ENCODE measurements at regions not wholly inside any gene's neighbourhood (a gene's known extent, or its start where the extent isn't known, plus 50 kb on each side); places are given as distances from the start of the nearest gene placed in this dataset.

DNA sequence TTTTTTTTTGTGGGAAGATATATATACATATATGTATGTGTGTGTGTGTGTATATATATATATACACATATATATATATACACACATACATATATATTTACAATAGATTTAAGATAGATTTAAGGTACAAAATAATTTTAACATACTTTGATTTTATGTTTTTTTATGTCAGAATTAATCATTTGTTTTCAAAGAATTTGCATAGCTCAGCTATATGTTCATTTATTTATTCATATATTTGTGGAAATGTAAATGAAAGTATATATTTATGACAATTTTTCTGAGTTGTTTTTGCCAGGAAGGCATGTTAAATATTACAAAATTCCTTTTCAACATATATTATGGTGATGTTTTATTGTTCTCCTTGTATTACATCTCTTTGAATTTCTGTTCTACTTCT, 887.4 kb upstream of the NOVA1 start:
- Histone ChIP-seq H2AFZ (ENCODE audit: control insufficient read depth, low read length) (no peak overlapping the region), H4K20me1 (ENCODE audit: control insufficient read depth, extremely low read depth, insufficient read depth, low read length) (no peaks in the 10 kb centered on the region), H3K9ac (ENCODE audit: control insufficient read depth, extremely low read depth, insufficient read depth, low read length) (no peak overlapping the region), H3K9me1 (ENCODE audit: control insufficient read depth, extremely low read depth, insufficient read depth, low read length) (no peaks in the 10 kb centered on the region), H3K4me3 (ENCODE audit: control insufficient read depth in 2 of 3, extremely low read depth in 1 of 3, insufficient read depth in 2 of 3, low read depth in 1 of 3, low read length in 3 of 3) (no peak overlapping the region), H3K79me2 (ENCODE audit: control insufficient read depth, insufficient read depth, low read length) (no peaks in the 10 kb centered on the region), H3K9me3 (ENCODE audit: control insufficient read depth, low read depth, low read length) (no peaks in the 10 kb centered on the region), H3K4me1 (ENCODE audit: control insufficient read depth, extremely low read depth, insufficient read depth, low read length) (no peaks in the 10 kb centered on the region), H3K27me3 (ENCODE audit: control insufficient read depth, extremely low read depth, insufficient read depth, low read length) (no peaks in the 10 kb centered on the region), H3K4me2 (ENCODE audit: control insufficient read depth, extremely low read depth, insufficient read depth, low read depth, low read length) (no peak overlapping the region), H3K27ac (ENCODE audit: control insufficient read depth, insufficient read depth, low read length) (no peak overlapping the region), H3K36me3 (ENCODE audit: control insufficient read depth in 2 of 2, extremely low read depth in 1 of 2, insufficient read depth in 2 of 2, low read length in 2 of 2) (no peaks in the 10 kb centered on the region)
- TF ChIP-seq, protein P1, sequence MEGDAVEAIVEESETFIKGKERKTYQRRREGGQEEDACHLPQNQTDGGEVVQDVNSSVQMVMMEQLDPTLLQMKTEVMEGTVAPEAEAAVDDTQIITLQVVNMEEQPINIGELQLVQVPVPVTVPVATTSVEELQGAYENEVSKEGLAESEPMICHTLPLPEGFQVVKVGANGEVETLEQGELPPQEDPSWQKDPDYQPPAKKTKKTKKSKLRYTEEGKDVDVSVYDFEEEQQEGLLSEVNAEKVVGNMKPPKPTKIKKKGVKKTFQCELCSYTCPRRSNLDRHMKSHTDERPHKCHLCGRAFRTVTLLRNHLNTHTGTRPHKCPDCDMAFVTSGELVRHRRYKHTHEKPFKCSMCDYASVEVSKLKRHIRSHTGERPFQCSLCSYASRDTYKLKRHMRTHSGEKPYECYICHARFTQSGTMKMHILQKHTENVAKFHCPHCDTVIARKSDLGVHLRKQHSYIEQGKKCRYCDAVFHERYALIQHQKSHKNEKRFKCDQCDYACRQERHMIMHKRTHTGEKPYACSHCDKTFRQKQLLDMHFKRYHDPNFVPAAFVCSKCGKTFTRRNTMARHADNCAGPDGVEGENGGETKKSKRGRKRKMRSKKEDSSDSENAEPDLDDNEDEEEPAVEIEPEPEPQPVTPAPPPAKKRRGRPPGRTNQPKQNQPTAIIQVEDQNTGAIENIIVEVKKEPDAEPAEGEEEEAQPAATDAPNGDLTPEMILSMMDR (optimal IDR thresholded peaks at IDR 0.05 in 1 of 3, IDR thresholded peaks at IDR 0.05 in 1 of 3, conservative IDR thresholded peaks at IDR 0.05 in 1 of 3; ENCODE audit: extremely low read depth in 1 of 3, insufficient read depth in 2 of 3, low read length in 3 of 3), result no peak
- no peak for TF ChIP-seq EZH2 (IDR thresholded peaks at IDR 0.05; ENCODE audit: low read length)
- dilution Hi-C loops (cut with MboI; ENCODE audit: extremely low pct_ligation_motif_present, low sequenced_read_pairs), result no loop called here
- no peak for DNase-seq (ENCODE audit: low read depth, low spot score)
- FAIRE-seq, result no peak

DNA sequence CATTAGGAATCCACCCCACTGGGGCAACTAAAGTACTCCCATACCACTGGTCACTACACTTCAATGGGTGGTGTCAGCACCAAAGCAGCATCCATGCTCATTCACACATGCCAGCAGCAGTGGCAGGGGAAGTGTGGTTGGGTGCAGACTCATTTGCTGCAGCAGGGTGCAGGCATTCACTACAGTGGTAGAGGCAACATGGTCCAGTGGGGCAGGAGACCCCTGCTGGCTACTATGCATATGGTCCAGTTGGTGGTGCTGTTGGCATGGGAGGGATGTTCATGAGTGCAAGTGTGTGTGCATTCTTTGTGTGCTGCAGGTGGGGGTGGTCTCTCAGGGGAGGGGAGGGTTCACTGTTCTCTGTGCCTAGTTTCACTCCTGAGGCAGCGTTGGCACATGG, 908.4 kb upstream of the NOVA1 start:
- Histone ChIP-seq H3K9ac (ENCODE audit: control insufficient read depth, extremely low read depth, insufficient read depth, low read length) (no peak overlapping the region), H3K4me3 (ENCODE audit: control insufficient read depth in 2 of 3, extremely low read depth in 1 of 3, insufficient read depth in 2 of 3, low read depth in 1 of 3, low read length in 3 of 3) (no peak overlapping the region), H4K20me1 (ENCODE audit: control insufficient read depth, extremely low read depth, insufficient read depth, low read length) (no peaks in the 10 kb centered on the region), H3K4me2 (ENCODE audit: control insufficient read depth, extremely low read depth, insufficient read depth, low read depth, low read length) (no peak overlapping the region), H3K27ac (ENCODE audit: control insufficient read depth, insufficient read depth, low read length) (no peak overlapping the region), H2AFZ (ENCODE audit: control insufficient read depth, low read length) (no peak overlapping the region), H3K4me1 (ENCODE audit: control insufficient read depth, extremely low read depth, insufficient read depth, low read length) (no peaks in the 10 kb centered on the region), H3K9me3 (ENCODE audit: control insufficient read depth, low read depth, low read length) (peaks cover 5% of the 10 kb centered on the region), H3K27me3 (ENCODE audit: control insufficient read depth, extremely low read depth, insufficient read depth, low read length) (no peaks in the 10 kb centered on the region), H3K79me2 (ENCODE audit: control insufficient read depth, insufficient read depth, low read length) (no peaks in the 10 kb centered on the region), H3K9me1 (ENCODE audit: control insufficient read depth, extremely low read depth, insufficient read depth, low read length) (no peaks in the 10 kb centered on the region), H3K36me3 (ENCODE audit: control insufficient read depth in 2 of 2, extremely low read depth in 1 of 2, insufficient read depth in 2 of 2, low read length in 2 of 2) (no peaks in the 10 kb centered on the region)
- no peak for TF ChIP-seq EZH2 (IDR thresholded peaks at IDR 0.05; ENCODE audit: low read length)
- TF ChIP-seq, protein P1 (optimal IDR thresholded peaks at IDR 0.05 in 1 of 3, IDR thresholded peaks at IDR 0.05 in 1 of 3, conservative IDR thresholded peaks at IDR 0.05 in 1 of 3; ENCODE audit: extremely low read depth in 1 of 3, insufficient read depth in 2 of 3, low read length in 3 of 3), result no peak
- dilution Hi-C loops (cut with MboI; ENCODE audit: extremely low pct_ligation_motif_present, low sequenced_read_pairs), result no loop called here
- FAIRE-seq, result no peak
- DNase-seq (ENCODE audit: low read depth, low spot score), result no peak

Data from keratinocyte (primary cell).